SK-N-SH (cell line): ENCODE measurements at regions not wholly inside any gene's neighbourhood (a gene's known extent, or its start where the extent isn't known, plus 50 kb on each side); places are given as distances from the start of the nearest gene placed in this dataset.

Experiments used
- CTCF ChIA-PET: fragments of 300-600, 350-600 bp; formaldehyde crosslinking; extraction: SDS; loops from one replicate; lab custom pipeline; 2021; lab: Yijun Ruan, JAX
- POLR2A ChIA-PET: fragments of 350-600 bp; sonication (Branson Sonifier 250); formaldehyde crosslinking; extraction: SDS; loops from one replicate; lab custom pipeline; 2020; ENCODE audit warnings: antibody characterized with exemption, inconsistent platforms; lab: Yijun Ruan, JAX
- DNase-seq: peaks from one replicate; pipeline ENCODE4 v3.0.0; 2012
- H2AFZ ChIP-seq: fragments of 200-600 bp; sonication (generic); 2 replicates; pipeline ENCODE4 v1.8.1; 2016; ENCODE audit warnings: antibody characterized with exemption, mild to moderate bottlenecking, low read depth
- H3F3A ChIP-seq: fragments of 200-600 bp; sonication (generic); replicated peaks from 2 replicates; pipeline ENCODE3; 2016; ENCODE audit warnings: antibody characterized with exemption, mild to moderate bottlenecking; ENCODE audit not compliant: insufficient read depth
- H3K27ac ChIP-seq, 2 experiments: fragments of 200-500 bp in 1 of 2; fragments of 200-600 bp in 1 of 2; sonication (Bioruptor generic) in 1 of 2; sonication (generic), shearing (Covaris generic) in 1 of 2; 2 replicates each; pipeline versions ENCODE4 v1.5.1 to v1.6.1; 2014 to 2016; ENCODE audit warnings: low read depth in 2 of 2, inconsistent platforms in 1 of 2, low read length in 1 of 2, mild to moderate bottlenecking in 1 of 2, mixed read lengths in 1 of 2
- H3K27me3 ChIP-seq: fragments of 200-600 bp; sonication (generic), shearing (Covaris generic); 2 replicates; pipeline ENCODE4 v1.6.1; 2016; ENCODE audit warnings: mixed run types; ENCODE audit not compliant: insufficient read depth
- H3K36me3 ChIP-seq, 2 experiments: fragments of 200-500 bp in 1 of 2; fragments of 200-600 bp in 1 of 2; sonication (Bioruptor generic) in 1 of 2; sonication (generic) in 1 of 2; replicated peaks in 1 of 2; 2 replicates each; pipeline versions ENCODE3 to v1.5.1; 2014 to 2016; ENCODE audit warnings: low read length in 1 of 2, mild to moderate bottlenecking in 1 of 2; ENCODE audit not compliant: insufficient read depth in 2 of 2, control insufficient read depth in 1 of 2
- H3K4me1 ChIP-seq, 2 experiments: fragments of 200-500 bp in 1 of 2; fragments of 200-600 bp in 1 of 2; sonication (Bioruptor generic) in 1 of 2; sonication (generic), shearing (Covaris generic) in 1 of 2; 2 replicates each; pipeline versions ENCODE4 v1.5.1 to v1.6.1; 2014 to 2016; ENCODE audit warnings: low read depth in 1 of 2, low read length in 1 of 2, mixed run types in 1 of 2; ENCODE audit not compliant: insufficient read depth in 2 of 2, control insufficient read depth in 1 of 2
- H3K4me2 ChIP-seq: fragments of 200-600 bp; sonication (generic), shearing (Covaris generic); 2 replicates; pipeline ENCODE4 v1.6.1; 2017; ENCODE audit warnings: mixed run types
- H3K4me3 ChIP-seq, 2 experiments: fragments of 200-500 bp in 1 of 2; fragments of 200-600 bp in 1 of 2; sonication (Bioruptor generic) in 1 of 2; sonication (generic), shearing (Covaris generic) in 1 of 2; 2 replicates each; pipeline versions ENCODE4 v1.5.1 to v1.8.1; 2014 to 2016; ENCODE audit warnings: low read depth in 2 of 2, inconsistent platforms in 1 of 2, low read length in 1 of 2, mild to moderate bottlenecking in 1 of 2, mixed read lengths in 1 of 2, moderate library complexity in 1 of 2
- H3K79me2 ChIP-seq: fragments of 200-600 bp; sonication (generic); 2 replicates; pipeline ENCODE4 v1.8.1; 2017; ENCODE audit warnings: mild to moderate bottlenecking; ENCODE audit not compliant: insufficient read depth
- H3K9ac ChIP-seq: fragments of 200-600 bp; sonication (generic); 2 replicates; pipeline ENCODE4 v1.6.1; 2017; ENCODE audit warnings: mixed run types
- H3K9me2 ChIP-seq: fragments of 200-600 bp; sonication (generic); 2 replicates; pipeline ENCODE4 v1.6.1; 2017; ENCODE audit warnings: mixed run types
- H3K9me3 ChIP-seq: fragments of 200-600 bp; sonication (generic); 2 replicates; pipeline ENCODE4 v1.6.1; 2017; ENCODE audit warnings: mixed run types, mild to moderate bottlenecking, moderate library complexity
- H4K20me1 ChIP-seq: fragments of 200-600 bp; sonication (generic); 2 replicates; pipeline ENCODE4 v1.6.1; 2017; ENCODE audit warnings: mild to moderate bottlenecking, mixed run types; ENCODE audit not compliant: insufficient read depth
- CHD2 ChIP-seq: fragments of 150-350 bp; IDR thresholded peaks from 2 replicates; pipeline ENCODE4 v1.6.1; 2018; ENCODE audit warnings: low read length; ENCODE audit not compliant: partially characterized antibody
- ELF1 ChIP-seq: IDR thresholded peaks from 2 replicates; pipeline ENCODE4 v1.4.0; 2012
- EP300 ChIP-seq, 2 experiments: IDR thresholded peaks; 2 replicates each; pipeline versions ENCODE4 v1.4.0 to v1.6.1; 2012; ENCODE audit warnings: borderline replicate concordance in 1 of 2, low read depth in 1 of 2, low read length in 1 of 2
- FOSL2 ChIP-seq: IDR thresholded peaks from 2 replicates; pipeline ENCODE4 v1.4.0; 2012; ENCODE audit warnings: low read depth, mild to moderate bottlenecking, moderate library complexity, borderline replicate concordance
- FOXJ3 ChIP-seq: sonication (generic); formaldehyde crosslinking; IDR thresholded peaks from 2 replicates; pipeline ENCODE4 v1.5.1; 2020; ENCODE audit warnings: mild to moderate bottlenecking, missing genetic modification reagents
- FOXM1 ChIP-seq: IDR thresholded peaks from 2 replicates; pipeline ENCODE4 v1.4.0; 2012; ENCODE audit warnings: low read depth, mild to moderate bottlenecking
- GABPA ChIP-seq: IDR thresholded peaks from 2 replicates; pipeline ENCODE4 v1.4.0; 2012; ENCODE audit warnings: low read depth, mild to moderate bottlenecking
- MEF2A ChIP-seq: IDR thresholded peaks from 2 replicates; pipeline ENCODE4 v1.4.0; 2012; ENCODE audit warnings: low read depth, borderline replicate concordance
- MXI1 ChIP-seq: IDR thresholded peaks from 2 replicates; pipeline ENCODE4 v1.6.1; 2012; ENCODE audit warnings: mild to moderate bottlenecking, low read depth, low read length, improper control_type of control experiment
- NFIC ChIP-seq: IDR thresholded peaks from 2 replicates; pipeline ENCODE4 v1.4.0; 2012; ENCODE audit warnings: borderline replicate concordance
- PBX3 ChIP-seq: IDR thresholded peaks from 2 replicates; pipeline ENCODE4; 2012
- POLR2AphosphoS5 ChIP-seq: IDR thresholded peaks from 2 replicates; pipeline ENCODE4 v1.6.1; 2012; ENCODE audit warnings: low read depth, low read length
- RFX5 ChIP-seq: IDR thresholded peaks from 2 replicates; pipeline ENCODE4 v1.6.1; 2012; ENCODE audit warnings: mild to moderate bottlenecking, improper control_type of control experiment, low read length
- RXRA ChIP-seq: IDR thresholded peaks from 2 replicates; pipeline ENCODE4 v1.4.0; 2012; ENCODE audit warnings: low read depth, mild to moderate bottlenecking, borderline replicate concordance
- TAF1 ChIP-seq: IDR thresholded peaks from 2 replicates; pipeline ENCODE4 v1.6.1; 2012; ENCODE audit warnings: low read depth, mild to moderate bottlenecking, low read length, moderate library complexity, borderline replicate concordance
- TCF12 ChIP-seq: IDR thresholded peaks from 2 replicates; pipeline ENCODE4 v1.4.0; 2012
- TEAD4 ChIP-seq: IDR thresholded peaks from 2 replicates; pipeline ENCODE4 v1.4.0; 2012; ENCODE audit warnings: mild to moderate bottlenecking, borderline replicate concordance; ENCODE audit not compliant: insufficient read depth
- USF2 ChIP-seq: fragments of 150-350 bp; IDR thresholded peaks from 2 replicates; pipeline ENCODE4 v1.6.1; 2017; ENCODE audit warnings: antibody characterized with exemption, low read length, low read depth, borderline replicate concordance
- WGBS: methylation state at CpG from one replicate; pipeline ENCODE4 v1.1.6; 2017; ENCODE audit warnings: low lambda C conversion rate; 5-methylcytosine and 5-hydroxymethylcytosine counted together
- TF ChIP-seq, protein P1 (sequence below): fragments of 200-600 bp; sonication (generic); IDR thresholded peaks from 2 replicates; pipeline ENCODE4 v1.6.1; 2017; ENCODE audit warnings: antibody characterized with exemption, mild to moderate bottlenecking, moderate library complexity
- TF ChIP-seq, protein P2 (sequence below): IDR thresholded peaks from 2 replicates; pipeline ENCODE4 v1.6.1; 2012; ENCODE audit warnings: mild to moderate bottlenecking, low read depth, low read length, moderate library complexity

DNA sequence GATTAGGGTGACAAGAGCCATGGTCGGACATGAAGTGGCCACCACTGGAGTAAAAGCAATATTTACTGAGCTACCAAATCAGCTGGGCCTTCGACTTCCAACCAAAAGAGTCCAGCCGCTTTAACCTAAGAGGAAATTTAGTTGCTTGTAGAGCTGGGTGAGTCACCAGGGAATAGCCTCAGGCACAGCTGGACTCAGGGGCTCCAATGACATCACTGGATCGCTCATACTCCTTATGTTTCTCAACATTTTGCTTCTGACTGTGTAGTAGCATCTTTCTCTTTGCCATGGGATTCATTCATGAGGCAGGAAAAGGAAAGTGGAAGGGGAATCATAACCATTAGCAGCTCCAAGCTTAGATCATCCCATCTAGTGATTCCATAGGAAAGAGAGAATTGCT, 664.4 kb downstream of the MATN1 start:
- Histone ChIP-seq H3K4me1 (peaks cover 2 to 5% of the 10 kb centered on the region in 2 experiments; a peak in 2 of 4 replicates), H3K36me3 (no peaks in the 10 kb centered on the region), H3K27me3 (no peaks in the 10 kb centered on the region; the same call in 1 of the 2 replicates), H2AFZ (no peak overlapping the region), H3K4me3 (no peak overlapping the region), H3F3A (no peaks in the 10 kb centered on the region), H3K9ac (no peak overlapping the region), H3K79me2 (no peaks in the 10 kb centered on the region), H3K9me2 (no peaks in the 10 kb centered on the region), H3K27ac (no peak overlapping the region), H3K4me2 (no peak overlapping the region), H4K20me1 (no peaks in the 10 kb centered on the region), H3K9me3 (no peaks in the 10 kb centered on the region)
- no peak for DNase-seq
- ChIA-PET POLR2A (no interaction called here), CTCF (interaction anchor here (1.3 to 3.6 kb wide), 2 partner anchors 9 to 27 kb away, joined by 4 to 10 read pairs; no protein-coding TSS in a partner anchor)
- TF ChIP-seq TCF12: no peak
- no peak for TF ChIP-seq CHD2
- no peak for TF ChIP-seq PBX3
- no peak for TF ChIP-seq FOXM1
- TF ChIP-seq, protein P1, sequence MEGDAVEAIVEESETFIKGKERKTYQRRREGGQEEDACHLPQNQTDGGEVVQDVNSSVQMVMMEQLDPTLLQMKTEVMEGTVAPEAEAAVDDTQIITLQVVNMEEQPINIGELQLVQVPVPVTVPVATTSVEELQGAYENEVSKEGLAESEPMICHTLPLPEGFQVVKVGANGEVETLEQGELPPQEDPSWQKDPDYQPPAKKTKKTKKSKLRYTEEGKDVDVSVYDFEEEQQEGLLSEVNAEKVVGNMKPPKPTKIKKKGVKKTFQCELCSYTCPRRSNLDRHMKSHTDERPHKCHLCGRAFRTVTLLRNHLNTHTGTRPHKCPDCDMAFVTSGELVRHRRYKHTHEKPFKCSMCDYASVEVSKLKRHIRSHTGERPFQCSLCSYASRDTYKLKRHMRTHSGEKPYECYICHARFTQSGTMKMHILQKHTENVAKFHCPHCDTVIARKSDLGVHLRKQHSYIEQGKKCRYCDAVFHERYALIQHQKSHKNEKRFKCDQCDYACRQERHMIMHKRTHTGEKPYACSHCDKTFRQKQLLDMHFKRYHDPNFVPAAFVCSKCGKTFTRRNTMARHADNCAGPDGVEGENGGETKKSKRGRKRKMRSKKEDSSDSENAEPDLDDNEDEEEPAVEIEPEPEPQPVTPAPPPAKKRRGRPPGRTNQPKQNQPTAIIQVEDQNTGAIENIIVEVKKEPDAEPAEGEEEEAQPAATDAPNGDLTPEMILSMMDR: no peak
- TF ChIP-seq FOXJ3 (CRISPR knock-in tag): no peak
- no peak for TF ChIP-seq MEF2A
- TF ChIP-seq TAF1: no peak
- TF ChIP-seq FOSL2: no peak
- TF ChIP-seq EP300 (IDR thresholded peaks at IDR 0.05; ENCODE audit: borderline replicate concordance in 1 of 2, low read depth in 1 of 2, low read length in 1 of 2): no peak
- no peak for TF ChIP-seq MXI1
- TF ChIP-seq, protein P2, sequence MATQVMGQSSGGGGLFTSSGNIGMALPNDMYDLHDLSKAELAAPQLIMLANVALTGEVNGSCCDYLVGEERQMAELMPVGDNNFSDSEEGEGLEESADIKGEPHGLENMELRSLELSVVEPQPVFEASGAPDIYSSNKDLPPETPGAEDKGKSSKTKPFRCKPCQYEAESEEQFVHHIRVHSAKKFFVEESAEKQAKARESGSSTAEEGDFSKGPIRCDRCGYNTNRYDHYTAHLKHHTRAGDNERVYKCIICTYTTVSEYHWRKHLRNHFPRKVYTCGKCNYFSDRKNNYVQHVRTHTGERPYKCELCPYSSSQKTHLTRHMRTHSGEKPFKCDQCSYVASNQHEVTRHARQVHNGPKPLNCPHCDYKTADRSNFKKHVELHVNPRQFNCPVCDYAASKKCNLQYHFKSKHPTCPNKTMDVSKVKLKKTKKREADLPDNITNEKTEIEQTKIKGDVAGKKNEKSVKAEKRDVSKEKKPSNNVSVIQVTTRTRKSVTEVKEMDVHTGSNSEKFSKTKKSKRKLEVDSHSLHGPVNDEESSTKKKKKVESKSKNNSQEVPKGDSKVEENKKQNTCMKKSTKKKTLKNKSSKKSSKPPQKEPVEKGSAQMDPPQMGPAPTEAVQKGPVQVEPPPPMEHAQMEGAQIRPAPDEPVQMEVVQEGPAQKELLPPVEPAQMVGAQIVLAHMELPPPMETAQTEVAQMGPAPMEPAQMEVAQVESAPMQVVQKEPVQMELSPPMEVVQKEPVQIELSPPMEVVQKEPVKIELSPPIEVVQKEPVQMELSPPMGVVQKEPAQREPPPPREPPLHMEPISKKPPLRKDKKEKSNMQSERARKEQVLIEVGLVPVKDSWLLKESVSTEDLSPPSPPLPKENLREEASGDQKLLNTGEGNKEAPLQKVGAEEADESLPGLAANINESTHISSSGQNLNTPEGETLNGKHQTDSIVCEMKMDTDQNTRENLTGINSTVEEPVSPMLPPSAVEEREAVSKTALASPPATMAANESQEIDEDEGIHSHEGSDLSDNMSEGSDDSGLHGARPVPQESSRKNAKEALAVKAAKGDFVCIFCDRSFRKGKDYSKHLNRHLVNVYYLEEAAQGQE: no peak
- no peak for TF ChIP-seq USF2
- no peak for TF ChIP-seq GABPA
- TF ChIP-seq ELF1: no peak
- TF ChIP-seq NFIC: no peak
- TF ChIP-seq RXRA: no peak
- TF ChIP-seq RFX5: no peak
- TF ChIP-seq POLR2AphosphoS5: no peak
- no peak for TF ChIP-seq TEAD4
- 24% methylated on average over 4 of the region's 4 CpGs for WGBS
